HEK293T (cell line): ENCODE measurements at regions not wholly inside any gene's neighbourhood (a gene's known extent, or its start where the extent isn't known, plus 50 kb on each side); places are given as distances from the start of the nearest gene placed in this dataset.

ENCODE experiments used
- CTCF ChIA-PET: fragments of 350-600 bp; formaldehyde crosslinking; extraction: SDS; loops from one replicate; lab custom pipeline; 2021; ENCODE audit warnings: antibody characterized with exemption, inconsistent platforms; lab: Yijun Ruan, JAX
- POLR2A ChIA-PET: fragments of 350-600 bp; formaldehyde crosslinking; extraction: SDS; loops from one replicate; lab custom pipeline; 2020; ENCODE audit warnings: antibody characterized with exemption, inconsistent platforms; lab: Yijun Ruan, JAX
- DNase-seq: peaks from one replicate; pipeline ENCODE4 v3.0.0; 2012; ENCODE audit warnings: mixed read lengths; ENCODE audit errors: extremely low spot score
- ARNT ChIP-seq: fragments of 450-650 bp; IDR thresholded peaks from 2 replicates; pipeline ENCODE4 v1.6.1; 2017; ENCODE audit warnings: mild to moderate bottlenecking
- BHLHE40 ChIP-seq: fragments of 450-650 bp; IDR thresholded peaks from 2 replicates; pipeline ENCODE4 v1.6.1; 2016; ENCODE audit warnings: mild to moderate bottlenecking, moderate library complexity, borderline replicate concordance
- CTBP1 ChIP-seq: fragments of 450-650 bp; IDR thresholded peaks from 2 replicates; pipeline ENCODE4 v1.6.1; 2016; ENCODE audit warnings: borderline replicate concordance
- ELF4 ChIP-seq: fragments of 450-650 bp; IDR thresholded peaks from 2 replicates; pipeline ENCODE4 v1.6.1; 2017; ENCODE audit warnings: antibody characterized with exemption
- FOXA1 ChIP-seq: fragments of 450-650 bp; IDR thresholded peaks from 2 replicates; pipeline ENCODE4 v1.6.1; 2016; ENCODE audit warnings: mild to moderate bottlenecking
- FOXK2 ChIP-seq: fragments of 450-650 bp; IDR thresholded peaks from 2 replicates; pipeline ENCODE4 v1.6.1; 2016; ENCODE audit warnings: mild to moderate bottlenecking
- FOXM1 ChIP-seq: fragments of 450-650 bp; IDR thresholded peaks from 2 replicates; pipeline ENCODE4 v1.6.1; 2017; ENCODE audit warnings: mild to moderate bottlenecking, borderline replicate concordance
- HDGF ChIP-seq: fragments of 450-650 bp; IDR thresholded peaks from 2 replicates; pipeline ENCODE4 v1.6.1; 2017; ENCODE audit warnings: antibody characterized with exemption, borderline replicate concordance
- L3MBTL2 ChIP-seq: fragments of 450-650 bp; conservative IDR thresholded peaks from 2 replicates; pipeline ENCODE4 v1.6.1; 2016; ENCODE audit warnings: mild to moderate bottlenecking
- LEF1 ChIP-seq: fragments of 450-650 bp; IDR thresholded peaks from 2 replicates; pipeline ENCODE4 v1.6.1; 2017; ENCODE audit warnings: mild to moderate bottlenecking, borderline replicate concordance
- NFRKB ChIP-seq: fragments of 450-650 bp; IDR thresholded peaks from 2 replicates; pipeline ENCODE4 v1.6.1; 2016; ENCODE audit warnings: mild to moderate bottlenecking, moderate library complexity
- SP1 ChIP-seq: fragments of 450-650 bp; IDR thresholded peaks from 2 replicates; pipeline ENCODE4 v1.6.1; 2017
- SUZ12 ChIP-seq: fragments of 450-650 bp; IDR thresholded peaks from 2 replicates; pipeline ENCODE4 v1.6.1; 2016; ENCODE audit warnings: mild to moderate bottlenecking
- TARDBP ChIP-seq: fragments of 450-650 bp; IDR thresholded peaks from 2 replicates; pipeline ENCODE4 v1.6.1; 2016
- ZNF384 ChIP-seq: fragments of 450-650 bp; IDR thresholded peaks from 2 replicates; pipeline ENCODE4 v1.6.1; 2016
- TF ChIP-seq, protein P1 (sequence below): fragments of 450-650 bp; IDR thresholded peaks from 2 replicates; pipeline ENCODE4 v1.6.1; 2016

- TF ChIP-seq L3MBTL2, result no peak
- TF ChIP-seq ZNF384, result no peak
- no peak for TF ChIP-seq TARDBP
- no peak for TF ChIP-seq FOXA1
- no peak for TF ChIP-seq CTBP1
- TF ChIP-seq LEF1, result no peak
- TF ChIP-seq HDGF, result no peak
- TF ChIP-seq SUZ12, result no peak
- TF ChIP-seq, protein P1, sequence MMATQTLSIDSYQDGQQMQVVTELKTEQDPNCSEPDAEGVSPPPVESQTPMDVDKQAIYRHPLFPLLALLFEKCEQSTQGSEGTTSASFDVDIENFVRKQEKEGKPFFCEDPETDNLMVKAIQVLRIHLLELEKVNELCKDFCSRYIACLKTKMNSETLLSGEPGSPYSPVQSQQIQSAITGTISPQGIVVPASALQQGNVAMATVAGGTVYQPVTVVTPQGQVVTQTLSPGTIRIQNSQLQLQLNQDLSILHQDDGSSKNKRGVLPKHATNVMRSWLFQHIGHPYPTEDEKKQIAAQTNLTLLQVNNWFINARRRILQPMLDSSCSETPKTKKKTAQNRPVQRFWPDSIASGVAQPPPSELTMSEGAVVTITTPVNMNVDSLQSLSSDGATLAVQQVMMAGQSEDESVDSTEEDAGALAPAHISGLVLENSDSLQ, result no peak
- no peak for TF ChIP-seq NFRKB
- TF ChIP-seq FOXM1, result no peak
- no peak for TF ChIP-seq FOXK2
- POLR2A ChIA-PET, result no interaction called here
- CTCF ChIA-PET, result no interaction called here
- DNase-seq, result no peak
Measured at GRCh38 chr2:15736396-15737180, 144.9 kb downstream of the DDX1 start.

- TF ChIP-seq FOXK2 (no peak), L3MBTL2 (no peak), TARDBP (no peak)
- no peak for DNase-seq
- CTCF ChIA-PET, result no interaction called here
- POLR2A ChIA-PET, result no interaction called here
Measured at GRCh38 chr2:15737314-15738224, 145.9 kb downstream of the DDX1 start.

DNA sequence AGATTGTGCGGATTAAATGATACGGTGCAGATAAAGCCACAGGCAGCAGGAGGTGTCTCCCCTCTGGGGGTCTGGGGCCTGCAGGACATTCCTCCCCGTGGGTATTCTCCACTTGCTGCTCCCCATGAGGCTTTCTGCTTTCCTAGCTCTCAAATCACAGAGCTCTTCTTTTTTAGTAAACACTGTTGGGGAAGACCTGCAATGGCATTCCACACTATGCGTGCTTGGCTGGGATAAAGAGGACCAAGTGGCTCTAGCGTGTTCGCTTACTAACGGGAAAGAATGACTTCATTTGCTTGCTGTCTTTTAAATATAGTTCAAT, 146.5 kb downstream of the DDX1 start:
- POLR2A ChIA-PET, result no interaction called here
- CTCF ChIA-PET, result no interaction called here
- TF ChIP-seq, protein P1, result no peak
- TF ChIP-seq L3MBTL2 (no peak), ELF4 (no peak), BHLHE40 (no peak), ARNT (no peak), SP1 (no peak)
- no peak for DNase-seq

GRCh38 chr2:15738943-15739342, 147.3 kb downstream of the DDX1 start:
- no peak for TF ChIP-seq NFRKB
- TF ChIP-seq FOXM1, result no peak
- no peak for TF ChIP-seq L3MBTL2
- no peak for TF ChIP-seq FOXA1
- no peak for TF ChIP-seq SUZ12
- TF ChIP-seq HDGF, result no peak
- TF ChIP-seq, protein P1, result no peak
- TF ChIP-seq LEF1, result no peak
- TF ChIP-seq BHLHE40, result no peak
- TF ChIP-seq CTBP1, result no peak
- ChIA-PET POLR2A (no interaction called here), CTCF (no interaction called here)
- DNase-seq, result no peak

GRCh38 chr2:15744820-15745219, 153.2 kb downstream of the DDX1 start:
- CTCF ChIA-PET, result no interaction called here
- POLR2A ChIA-PET, result no interaction called here
- DNase-seq, result no peak
- TF ChIP-seq L3MBTL2 (no peak), ZNF384 (no peak), SUZ12 (no peak), ARNT (no peak), FOXM1 (no peak), HDGF (no peak), LEF1 (no peak), ELF4 (no peak), FOXA1 (no peak), SP1 (no peak), NFRKB (no peak), FOXK2 (no peak)
- TF ChIP-seq, protein P1, result no peak

DNA sequence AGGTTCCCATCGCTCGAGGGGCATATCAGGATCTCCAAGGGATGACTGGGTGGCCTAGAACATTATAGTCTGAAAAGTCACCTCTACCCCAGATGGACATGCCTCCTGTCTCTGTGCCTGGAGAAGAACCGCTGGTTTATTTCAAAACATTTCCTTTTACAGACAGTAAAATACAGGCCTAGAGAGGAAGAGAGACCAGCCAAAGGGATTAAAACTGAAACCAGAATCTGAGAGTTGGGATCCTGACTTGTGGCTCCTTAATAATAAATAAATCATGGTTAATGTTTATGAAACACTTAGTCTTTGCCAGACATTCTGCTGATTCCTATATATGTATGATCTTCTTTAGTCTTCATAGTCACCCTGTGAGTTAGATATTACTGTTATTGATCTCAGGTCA, 153.7 kb downstream of the DDX1 start:
- CTCF ChIA-PET, result no interaction called here
- POLR2A ChIA-PET, result no interaction called here
- TF ChIP-seq ARNT, result no peak
- TF ChIP-seq ELF4, result no peak
- no peak for TF ChIP-seq SUZ12
- no peak for TF ChIP-seq SP1
- TF ChIP-seq HDGF, result no peak
- TF ChIP-seq ZNF384, result no peak
- TF ChIP-seq L3MBTL2, result no peak
- no peak for TF ChIP-seq FOXA1
- TF ChIP-seq FOXM1, result no peak
- no peak for TF ChIP-seq FOXK2
- TF ChIP-seq, protein P1, result no peak
- no peak for TF ChIP-seq NFRKB
- no peak for TF ChIP-seq TARDBP
- no peak for DNase-seq
